Stimulated activated CD4-positive, alpha-beta T cell treated with anti-CD3 and anti-CD28 coated beads, Interleukin-2, amount 100 ng/mL, for 48 hours (primary cell): ENCODE measurements at regions not wholly inside any gene's neighbourhood (a gene's known extent, or its start where the extent isn't known, plus 50 kb on each side); places are given as distances from the start of the nearest gene placed in this dataset.

Experiments used
- DNase-seq, 2 donors: peaks; one replicate each; pipeline ENCODE4 v3.0.0-alpha.2; 2020

DNA sequence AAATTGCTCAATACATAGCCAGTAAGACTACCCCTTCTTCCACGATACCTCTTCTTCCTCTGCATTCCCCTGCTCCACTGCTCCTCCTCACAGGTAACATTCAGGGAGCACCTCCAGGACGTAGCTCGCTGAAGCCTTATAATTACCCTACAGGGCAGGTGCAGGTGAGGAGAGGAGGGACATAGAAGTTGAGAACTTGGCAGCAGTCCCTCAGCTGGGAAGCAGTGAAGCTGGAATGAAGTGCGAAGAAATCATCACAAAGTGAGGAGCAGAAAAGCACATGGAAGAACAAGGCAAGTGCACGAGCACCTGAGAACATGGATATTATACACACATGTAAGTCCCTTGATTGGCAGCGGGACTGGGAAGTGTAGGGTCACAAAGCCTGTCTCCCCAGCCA, 118.2 kb downstream of the HSD17B3 start:
- DNase-seq: no peak

DNA sequence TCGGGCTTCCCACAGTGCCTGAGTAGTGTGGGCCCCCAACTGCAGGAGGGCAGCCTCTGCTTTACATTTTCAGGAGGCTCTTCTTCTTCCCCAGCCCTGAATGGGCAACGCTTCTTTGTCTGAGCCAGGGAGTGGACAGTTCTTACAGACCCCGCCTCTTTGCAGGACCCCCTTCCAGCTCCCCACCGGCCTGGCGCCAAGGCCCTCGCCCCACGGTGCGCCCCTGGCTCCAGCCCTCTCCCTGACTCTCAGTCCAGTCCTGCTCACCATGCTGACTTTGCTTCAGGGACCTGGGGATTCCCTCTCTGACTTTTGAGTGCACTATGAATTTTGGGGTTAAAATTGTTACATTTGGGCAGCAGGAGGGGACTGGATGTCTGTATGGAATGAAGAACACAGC, 123.8 kb downstream of the HSD17B3 start:
- no peak for DNase-seq

- DNase-seq: no peak
Observed at GRCh38 chr9:96177719-96178028, 124.3 kb downstream of the HSD17B3 start.

DNA sequence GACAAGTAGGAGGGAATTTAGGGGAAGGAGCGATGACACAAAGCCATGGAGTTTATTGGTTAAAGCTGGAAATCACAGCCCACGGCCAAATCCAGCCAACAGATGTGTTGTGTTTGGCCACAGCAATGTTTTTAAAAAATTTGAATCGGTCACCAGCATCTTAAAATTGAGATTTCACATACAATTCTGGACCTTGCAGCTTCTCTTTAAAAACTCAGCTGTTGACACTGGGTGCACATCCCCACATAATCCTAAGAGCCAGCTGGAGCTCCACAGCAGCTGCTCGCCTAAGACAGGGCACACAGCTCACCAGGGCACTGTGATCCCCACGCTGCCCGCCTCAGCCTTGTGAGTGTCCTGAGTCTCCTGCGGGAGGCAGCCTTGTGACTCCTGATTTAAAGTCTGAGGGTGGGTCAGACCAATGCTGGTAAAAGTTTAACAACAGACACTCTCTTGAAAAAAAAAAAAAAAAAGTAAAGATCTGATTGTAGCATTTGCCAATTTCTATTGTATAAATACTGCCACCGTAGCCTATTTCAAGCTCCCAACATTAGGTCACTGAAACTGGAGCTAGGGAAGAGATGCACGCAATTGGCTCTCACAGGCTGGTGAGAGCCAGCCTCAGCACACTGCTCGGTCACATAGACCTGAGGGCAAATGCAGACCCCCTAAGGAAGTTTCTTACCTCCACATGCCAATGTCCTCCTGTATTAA, 124.8 kb downstream of the HSD17B3 start:
- no peak for DNase-seq

GRCh38 chr9:96175796-96176195, 126.2 kb downstream of the HSD17B3 start:
- no peak for DNase-seq

DNA sequence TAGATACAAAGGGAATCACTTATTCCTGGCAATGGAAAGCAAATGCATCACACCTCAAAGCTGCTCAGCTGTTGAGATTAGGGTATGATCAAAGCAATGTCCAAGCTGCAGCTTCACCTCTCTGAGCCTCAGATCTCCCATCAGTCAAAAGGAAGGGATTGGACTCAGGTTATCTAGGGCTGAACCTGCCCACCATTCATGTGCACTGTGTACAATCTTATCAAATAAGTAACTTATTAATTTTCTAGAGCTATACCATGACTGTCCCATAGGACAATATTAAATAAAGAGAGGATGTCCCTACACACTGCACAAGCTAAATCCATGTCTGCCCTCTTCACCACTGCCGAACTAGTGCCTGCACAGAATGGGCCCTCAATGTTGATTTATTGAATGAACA, 127.0 kb downstream of the HSD17B3 start:
- DNase-seq: no peak

- no peak for DNase-seq
Observed at GRCh38 chr9:96174371-96174770, 127.6 kb downstream of the HSD17B3 start.

GRCh38 chr9:96173640-96174039, 128.3 kb downstream of the HSD17B3 start:
- DNase-seq: no peak

DNA sequence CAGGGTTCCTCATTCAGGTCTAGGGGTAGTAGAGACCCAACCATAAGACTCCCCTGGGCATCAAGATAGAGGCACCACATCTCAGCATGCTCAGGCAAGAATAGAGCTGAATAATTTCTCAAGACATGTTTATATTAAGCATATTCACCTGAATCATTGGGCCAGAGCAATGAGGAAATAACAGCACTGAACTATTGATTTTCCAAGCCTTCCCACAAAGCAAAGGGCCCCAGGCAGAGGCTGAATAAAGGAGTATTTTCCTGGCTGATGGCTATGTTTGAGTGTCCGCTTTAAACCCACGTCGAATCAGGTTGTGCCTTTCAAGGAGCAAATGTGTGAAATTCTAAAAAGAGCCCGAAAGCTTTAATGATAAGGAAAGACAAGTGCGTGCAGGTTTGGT, 129.2 kb downstream of the HSD17B3 start:
- no peak for DNase-seq

- DNase-seq: no peak
Observed at GRCh38 chr9:96171728-96172127, 130.2 kb downstream of the HSD17B3 start.

DNA sequence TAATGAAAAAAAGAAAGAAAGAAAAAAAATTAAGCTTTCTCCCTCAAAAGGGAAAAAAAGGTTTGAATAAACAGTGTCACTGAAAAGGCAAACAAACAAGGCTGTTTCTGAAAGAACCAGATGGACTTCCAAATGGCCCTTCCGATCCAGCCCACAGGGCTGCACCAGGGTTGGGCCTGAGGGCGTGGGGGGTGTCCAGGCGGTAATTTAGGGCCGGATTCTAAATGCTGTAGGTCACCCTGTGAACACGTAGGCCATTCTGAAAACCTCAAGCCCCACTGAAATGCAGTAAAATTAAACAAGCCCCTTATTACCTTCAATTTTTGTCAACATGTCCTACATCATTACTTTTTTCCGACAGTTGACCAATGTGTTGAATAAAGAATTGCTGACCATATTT, 132.1 kb downstream of the HSD17B3 start:
- no peak for DNase-seq

GRCh38 chr9:96169484-96169883, 132.5 kb downstream of the HSD17B3 start:
- DNase-seq: no peak

GRCh38 chr9:96168882-96169281, 133.1 kb downstream of the HSD17B3 start:
- no peak for DNase-seq

- DNase-seq: no peak
Observed at GRCh38 chr9:96167011-96167410, 135.0 kb downstream of the HSD17B3 start.

- DNase-seq: no peak
Observed at GRCh38 chr9:96164268-96164683, 137.7 kb downstream of the HSD17B3 start.

GRCh38 chr9:96163712-96164111, 138.3 kb downstream of the HSD17B3 start:
- no peak for DNase-seq

DNA sequence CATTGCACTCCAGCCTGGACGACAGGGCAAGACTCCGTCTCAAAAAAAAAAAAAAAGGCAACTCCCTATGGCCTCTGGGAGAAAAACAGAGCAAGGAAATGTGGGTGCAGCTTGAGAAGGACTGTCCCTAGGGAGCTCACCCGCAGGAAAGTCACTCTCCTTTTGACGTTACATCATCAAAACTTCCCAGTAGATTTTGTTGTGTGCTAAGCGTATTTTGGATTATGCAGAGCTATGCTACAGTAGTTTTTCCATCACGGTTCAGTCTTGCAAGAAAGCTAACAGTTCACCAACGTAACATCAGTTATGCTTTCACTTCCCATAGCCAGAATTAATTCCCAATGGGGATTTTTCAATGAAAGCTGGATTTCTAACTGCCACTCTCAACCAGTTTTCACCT, 138.8 kb downstream of the HSD17B3 start:
- DNase-seq: no peak

DNA sequence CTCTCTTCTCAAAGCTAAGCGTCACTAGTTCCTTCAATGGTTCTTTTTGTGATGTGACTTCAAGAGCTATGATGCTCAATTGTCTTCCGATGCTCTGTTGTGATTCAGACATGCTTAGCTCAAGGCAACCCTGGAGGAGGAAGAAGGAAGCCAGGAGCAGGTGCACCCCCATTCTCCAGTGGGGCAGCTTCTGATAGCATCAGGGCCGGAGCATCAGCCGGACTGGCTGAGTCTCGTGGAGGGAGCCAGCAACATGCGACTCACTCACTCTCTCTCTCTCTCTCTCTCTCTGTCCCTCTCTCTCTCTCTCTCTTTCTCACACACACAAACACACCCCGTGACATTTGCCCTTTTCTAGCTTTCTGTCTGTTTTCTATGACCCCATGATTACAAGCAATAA, 140.2 kb downstream of the HSD17B3 start:
- no peak for DNase-seq

DNA sequence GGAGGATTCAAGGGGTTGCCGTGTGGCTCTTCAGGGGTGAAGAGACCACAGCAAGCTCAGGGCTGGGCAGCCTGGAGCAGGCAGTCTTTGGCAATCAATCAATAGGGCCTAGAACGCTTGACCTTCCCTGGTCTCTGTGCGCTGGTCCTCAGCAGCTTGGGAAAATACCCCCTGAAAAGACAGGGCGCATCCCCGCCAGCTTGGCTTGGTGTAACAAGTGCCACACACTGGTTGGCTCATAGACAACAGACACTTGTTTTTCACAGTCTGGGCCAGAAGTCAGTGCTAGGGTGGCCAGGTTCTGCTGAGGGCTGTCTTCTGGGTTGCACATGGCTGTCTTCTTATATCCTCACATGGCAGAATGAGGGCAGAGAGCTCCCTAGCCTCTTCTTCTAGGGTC, 141.1 kb downstream of the HSD17B3 start:
- DNase-seq: no peak

- no peak for DNase-seq
Observed at GRCh38 chr9:96160168-96160567, 141.8 kb downstream of the HSD17B3 start.

- no peak for DNase-seq
Observed at GRCh38 chr9:96159596-96159995, 142.4 kb downstream of the HSD17B3 start.

DNA sequence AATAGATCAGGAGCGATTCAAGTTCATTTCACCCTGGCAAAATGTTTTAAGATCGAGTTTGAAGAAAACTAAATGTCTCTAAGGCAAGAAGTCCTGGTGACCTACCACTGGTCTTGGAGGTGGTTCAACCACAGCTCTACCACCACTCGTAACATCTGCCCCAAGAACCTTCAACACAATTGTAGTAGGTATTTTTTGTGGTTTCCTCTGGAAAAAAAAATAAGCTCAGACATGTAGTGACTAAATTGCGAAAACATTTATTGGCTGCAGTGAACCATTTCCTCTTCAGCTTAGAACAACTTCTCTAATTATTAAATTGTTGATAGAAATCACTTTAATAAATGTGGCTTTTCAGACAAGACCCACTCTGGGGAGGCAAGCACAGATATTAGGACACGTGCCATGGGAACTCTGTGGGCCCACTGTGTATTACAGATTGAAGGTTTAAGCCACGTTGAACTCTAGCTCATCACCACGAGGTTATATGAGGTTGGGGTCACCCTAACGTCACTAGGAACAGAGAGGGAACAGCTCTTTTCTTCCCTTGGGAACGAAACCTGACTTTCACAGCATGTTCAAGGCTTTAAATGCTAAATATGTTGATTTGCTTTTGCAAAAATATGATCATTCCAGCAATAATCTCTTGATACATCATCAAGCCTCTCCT, 142.9 kb downstream of the HSD17B3 start:
- no peak for DNase-seq

DNA sequence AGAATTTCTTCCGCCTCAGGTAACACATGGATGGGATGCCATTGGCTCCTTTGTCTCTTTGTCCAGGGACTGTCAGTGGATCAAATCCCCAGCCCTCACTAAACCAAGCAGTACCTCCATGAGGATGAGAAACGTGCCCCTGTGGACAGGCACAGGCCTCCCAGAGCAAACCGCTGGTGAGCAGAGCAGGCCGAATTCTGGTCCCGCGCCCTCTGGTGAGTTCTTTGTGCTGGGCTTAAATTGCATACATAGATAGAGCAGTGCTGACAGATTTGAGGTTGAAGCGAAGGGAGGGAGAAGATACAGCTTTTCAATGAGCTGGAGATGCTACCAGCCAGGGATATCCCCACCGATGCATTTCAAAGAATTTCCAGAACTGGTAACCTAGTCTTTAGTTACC, 143.8 kb downstream of the HSD17B3 start:
- DNase-seq: no peak

GRCh38 chr9:96157675-96158074, 144.3 kb downstream of the HSD17B3 start:
- no peak for DNase-seq
